Vagina (tissue), 2 donors: ENCODE measurements at regions not wholly inside any gene's neighbourhood (a gene's known extent, or its start where the extent isn't known, plus 50 kb on each side); places are given as distances from the start of the nearest gene placed in this dataset.

Experiments
- POLR2A ChIP-seq, 2 donors: fragments of 450-650 bp; IDR thresholded peaks; one replicate each; pipeline ENCODE4 v1.6.1; 2017; ENCODE audit warnings: antibody characterized with exemption in 2 of 2, mild to moderate bottlenecking in 2 of 2, moderate library complexity in 2 of 2
- POLR2AphosphoS5 ChIP-seq, 2 donors: sonication (generic); formaldehyde crosslinking; IDR thresholded peaks; one replicate each; pipeline ENCODE4 v1.9.0; 2017; ENCODE audit warnings: antibody characterized with exemption in 2 of 2, mild to moderate bottlenecking in 2 of 2, low read depth in 1 of 2; ENCODE audit not compliant: insufficient read depth in 1 of 2
- TF ChIP-seq, protein P1 (sequence below), 3 experiments: fragments of 450-650 bp in 2 of 3; fragments of 200-600 bp in 1 of 3; sonication (generic) in 1 of 3; IDR thresholded peaks; one replicate each; pipeline ENCODE4 v1.5.1; 2017 to 2019; ENCODE audit warnings: antibody characterized with exemption in 3 of 3, mild to moderate bottlenecking in 2 of 3, moderate library complexity in 2 of 3

DNA sequence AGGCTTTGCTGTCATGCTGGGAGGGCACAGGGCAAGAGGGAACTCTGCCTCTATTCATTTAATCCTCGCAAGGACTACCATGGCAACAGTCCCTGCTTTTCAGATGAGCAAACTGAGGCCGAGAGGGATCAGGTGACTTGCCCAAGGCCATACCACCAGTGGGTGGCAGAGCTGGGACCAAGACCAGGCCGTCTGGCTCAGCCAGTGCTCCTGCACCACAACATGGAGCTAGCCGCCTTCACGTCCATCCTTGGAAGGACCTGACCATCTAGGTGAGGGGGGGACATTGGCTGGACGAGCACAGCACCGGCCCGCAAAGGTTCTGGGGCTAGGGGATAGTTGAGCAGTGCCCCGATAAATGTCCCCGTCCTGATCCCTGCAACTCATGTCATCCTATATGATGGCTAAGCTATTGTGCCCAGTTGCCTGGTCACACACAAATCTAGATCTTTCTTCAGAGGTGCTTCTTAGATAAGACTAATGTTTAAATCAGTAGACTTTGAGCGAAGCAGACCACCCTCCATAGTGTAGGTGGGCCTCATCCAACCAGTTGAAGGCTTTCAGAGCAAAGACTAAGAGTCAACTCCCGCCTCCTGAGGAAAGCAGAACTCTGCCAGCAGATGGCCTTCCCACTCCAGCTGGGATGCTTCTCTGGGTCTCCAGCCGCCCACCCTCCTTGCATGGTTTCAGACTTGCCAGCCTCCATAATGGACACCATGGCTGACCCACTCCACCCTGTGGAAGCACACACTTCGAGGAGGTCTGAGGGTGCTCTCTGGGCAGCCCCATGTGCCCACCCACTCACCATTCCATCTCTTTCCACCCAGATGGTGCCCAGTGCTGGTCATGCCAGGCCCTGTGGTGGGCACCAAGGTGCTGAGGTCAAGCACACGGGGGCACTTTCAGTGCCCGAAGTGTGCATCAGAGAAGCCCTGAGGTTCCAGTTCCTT is 214.8 kb upstream of the RAB6C start:
- TF ChIP-seq, protein P1, sequence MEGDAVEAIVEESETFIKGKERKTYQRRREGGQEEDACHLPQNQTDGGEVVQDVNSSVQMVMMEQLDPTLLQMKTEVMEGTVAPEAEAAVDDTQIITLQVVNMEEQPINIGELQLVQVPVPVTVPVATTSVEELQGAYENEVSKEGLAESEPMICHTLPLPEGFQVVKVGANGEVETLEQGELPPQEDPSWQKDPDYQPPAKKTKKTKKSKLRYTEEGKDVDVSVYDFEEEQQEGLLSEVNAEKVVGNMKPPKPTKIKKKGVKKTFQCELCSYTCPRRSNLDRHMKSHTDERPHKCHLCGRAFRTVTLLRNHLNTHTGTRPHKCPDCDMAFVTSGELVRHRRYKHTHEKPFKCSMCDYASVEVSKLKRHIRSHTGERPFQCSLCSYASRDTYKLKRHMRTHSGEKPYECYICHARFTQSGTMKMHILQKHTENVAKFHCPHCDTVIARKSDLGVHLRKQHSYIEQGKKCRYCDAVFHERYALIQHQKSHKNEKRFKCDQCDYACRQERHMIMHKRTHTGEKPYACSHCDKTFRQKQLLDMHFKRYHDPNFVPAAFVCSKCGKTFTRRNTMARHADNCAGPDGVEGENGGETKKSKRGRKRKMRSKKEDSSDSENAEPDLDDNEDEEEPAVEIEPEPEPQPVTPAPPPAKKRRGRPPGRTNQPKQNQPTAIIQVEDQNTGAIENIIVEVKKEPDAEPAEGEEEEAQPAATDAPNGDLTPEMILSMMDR (IDR thresholded peaks at IDR 0.05), result no peak
- TF ChIP-seq POLR2AphosphoS5 (IDR thresholded peaks at IDR 0.05; ENCODE audit: insufficient read depth in 1 of 2, low read depth in 1 of 2), result no peak
- TF ChIP-seq POLR2A (IDR thresholded peaks at IDR 0.05), result no peak
